ENCODE measurements at regions not wholly inside any gene's neighbourhood (a gene's known extent, or its start where the extent isn't known, plus 50 kb on each side); places are given as distances from the start of the nearest gene placed in this dataset.

GRCh38 chr5:3944930-3945329 is 349.3 kb downstream of the IRX1 start:
- no peak for DNase-seq
- intact Hi-C loops (cut with DNase I), result no loop called here

GRCh38 chr5:3948838-3949237 is 353.2 kb downstream of the IRX1 start:
- H3K27me3 ChIP-seq (ENCODE audit: control insufficient read depth in 1 of 2, insufficient read depth in 2 of 2, low read length in 1 of 2), result peaks cover 0 to 1% of the 10 kb centered on the region in 2 donors
- H3K4me1 ChIP-seq (ENCODE audit: control insufficient read depth in 1 of 2, insufficient read depth in 2 of 2, low read length in 2 of 2), result no peaks in the 10 kb centered on the region
- no peak for ATAC-seq (ENCODE audit: low FRiP score)
- H3K27ac ChIP-seq (ENCODE audit: low read depth in 1 of 2, low read length in 2 of 2), result no peak overlapping the region
- intact Hi-C loops (cut with DNase I), result no loop called here
- WGBS, 2 donors, result 91% methylated on average over 4 of the region's 4 CpGs
- no peaks in the 10 kb centered on the region for H3K36me3 ChIP-seq (ENCODE audit: control insufficient read depth in 1 of 2, insufficient read depth in 2 of 2, low read length in 1 of 2)
- DNase-seq, result no peak
- H3K4me3 ChIP-seq (ENCODE audit: low read length in 2 of 2), result no peak overlapping the region
- peaks cover 3% of the 10 kb centered on the region for H3K9me3 ChIP-seq (ENCODE audit: control insufficient read depth, low read length)

More at GRCh38 chr5:3944930-3945329, 349.3 kb downstream of the IRX1 start:
- Histone ChIP-seq H3K27me3 (ENCODE audit: control insufficient read depth in 1 of 2, insufficient read depth in 2 of 2, low read length in 1 of 2) (peaks cover 0 to 1% of the 10 kb centered on the region in 2 donors), H3K27ac (ENCODE audit: low read depth in 1 of 2, low read length in 2 of 2) (no peak overlapping the region), H3K4me1 (ENCODE audit: control insufficient read depth in 1 of 2, insufficient read depth in 2 of 2, low read length in 2 of 2) (no peaks in the 10 kb centered on the region), H3K4me3 (ENCODE audit: low read length in 2 of 2) (no peak overlapping the region), H3K36me3 (ENCODE audit: control insufficient read depth in 1 of 2, insufficient read depth in 2 of 2, low read length in 1 of 2) (no peaks in the 10 kb centered on the region), H3K9me3 (ENCODE audit: control insufficient read depth, low read length) (peaks cover 2% of the 10 kb centered on the region)
- no peak for ATAC-seq (ENCODE audit: low FRiP score)
- 94 to 95% methylated on average over 13 of the region's 13 CpGs for WGBS, 2 donors

- DNase-seq, result no peak
- Histone ChIP-seq H3K27ac (ENCODE audit: low read depth in 1 of 2, low read length in 2 of 2) (no peak overlapping the region), H3K4me1 (ENCODE audit: control insufficient read depth in 1 of 2, insufficient read depth in 2 of 2, low read length in 2 of 2) (no peaks in the 10 kb centered on the region), H3K9me3 (ENCODE audit: control insufficient read depth, low read length) (peaks cover 3% of the 10 kb centered on the region), H3K4me3 (ENCODE audit: low read length in 2 of 2) (no peak overlapping the region), H3K36me3 (ENCODE audit: control insufficient read depth in 1 of 2, insufficient read depth in 2 of 2, low read length in 1 of 2) (no peaks in the 10 kb centered on the region), H3K27me3 (ENCODE audit: control insufficient read depth in 1 of 2, insufficient read depth in 2 of 2, low read length in 1 of 2) (no peaks in the 10 kb centered on the region)
- intact Hi-C loops (cut with DNase I), result no loop called here
- ATAC-seq (ENCODE audit: low FRiP score), result no peak
- WGBS, 2 donors, result 51 to 57% methylated on average over 3 of the region's 3 CpGs
Observed at GRCh38 chr5:3954199-3954598, 358.6 kb downstream of the IRX1 start.

- no peaks in the 10 kb centered on the region for H3K27me3 ChIP-seq (ENCODE audit: control insufficient read depth in 1 of 2, insufficient read depth in 2 of 2, low read length in 1 of 2)
- H3K36me3 ChIP-seq (ENCODE audit: control insufficient read depth in 1 of 2, insufficient read depth in 2 of 2, low read length in 1 of 2), result no peaks in the 10 kb centered on the region
- no peak overlapping the region for H3K4me3 ChIP-seq (ENCODE audit: low read length in 2 of 2)
- intact Hi-C loops (cut with DNase I), result no loop called here
- peaks cover 3% of the 10 kb centered on the region for H3K9me3 ChIP-seq (ENCODE audit: control insufficient read depth, low read length)
- DNase-seq, result no peak
- no peak for ATAC-seq (ENCODE audit: low FRiP score)
- no peaks in the 10 kb centered on the region for H3K4me1 ChIP-seq (ENCODE audit: control insufficient read depth in 1 of 2, insufficient read depth in 2 of 2, low read length in 2 of 2)
- 75% methylated on average over 6 of the region's 6 CpGs for WGBS, 2 donors
- no peak overlapping the region for H3K27ac ChIP-seq (ENCODE audit: low read depth in 1 of 2, low read length in 2 of 2)
Observed at GRCh38 chr5:3954633-3955032, 359.0 kb downstream of the IRX1 start.

- Histone ChIP-seq H3K36me3 (ENCODE audit: control insufficient read depth in 1 of 2, insufficient read depth in 2 of 2, low read length in 1 of 2) (no peaks in the 10 kb centered on the region), H3K27ac (ENCODE audit: low read depth in 1 of 2, low read length in 2 of 2) (no peak overlapping the region), H3K9me3 (ENCODE audit: control insufficient read depth, low read length) (no peaks in the 10 kb centered on the region), H3K27me3 (ENCODE audit: control insufficient read depth in 1 of 2, insufficient read depth in 2 of 2, low read length in 1 of 2) (no peaks in the 10 kb centered on the region), H3K4me3 (ENCODE audit: low read length in 2 of 2) (no peak overlapping the region), H3K4me1 (ENCODE audit: control insufficient read depth in 1 of 2, insufficient read depth in 2 of 2, low read length in 2 of 2) (no peaks in the 10 kb centered on the region)
- DNase-seq (no peak), ATAC-seq (ENCODE audit: low FRiP score) (no peak)
- WGBS, 2 donors, result 68 to 69% methylated on average over 7 of the region's 7 CpGs
- intact Hi-C loops (cut with DNase I), result no loop called here
Observed at GRCh38 chr5:3957658-3958057, 362.0 kb downstream of the IRX1 start.

GRCh38 chr5:3958389-3958788 is 362.8 kb downstream of the IRX1 start:
- H3K4me1 ChIP-seq (ENCODE audit: control insufficient read depth in 1 of 2, insufficient read depth in 2 of 2, low read length in 2 of 2), result no peaks in the 10 kb centered on the region
- ATAC-seq (ENCODE audit: low FRiP score) (no peak), DNase-seq (no peak)
- 96% methylated on average over 6 of the region's 6 CpGs for WGBS, 2 donors
- no peak overlapping the region for H3K4me3 ChIP-seq (ENCODE audit: low read length in 2 of 2)
- intact Hi-C loops (cut with DNase I), result no loop called here
- H3K27ac ChIP-seq (ENCODE audit: low read depth in 1 of 2, low read length in 2 of 2), result no peak overlapping the region
- no peaks in the 10 kb centered on the region for H3K27me3 ChIP-seq (ENCODE audit: control insufficient read depth in 1 of 2, insufficient read depth in 2 of 2, low read length in 1 of 2)
- no peaks in the 10 kb centered on the region for H3K9me3 ChIP-seq (ENCODE audit: control insufficient read depth, low read length)
- no peaks in the 10 kb centered on the region for H3K36me3 ChIP-seq (ENCODE audit: control insufficient read depth in 1 of 2, insufficient read depth in 2 of 2, low read length in 1 of 2)

GRCh38 chr5:3962113-3962512 is 366.5 kb downstream of the IRX1 start:
- no peaks in the 10 kb centered on the region for H3K4me1 ChIP-seq (ENCODE audit: control insufficient read depth in 1 of 2, insufficient read depth in 2 of 2, low read length in 2 of 2)

GRCh38 chr5:3963652-3964051 is 368.0 kb downstream of the IRX1 start:
- DNase-seq, result no peak
- no peaks in the 10 kb centered on the region for H3K36me3 ChIP-seq (ENCODE audit: control insufficient read depth in 1 of 2, insufficient read depth in 2 of 2, low read length in 1 of 2)
- WGBS, 2 donors, result 87 to 91% methylated on average over 1 of the region's 1 CpG
- H3K4me3 ChIP-seq (ENCODE audit: low read length in 2 of 2), result no peak overlapping the region
- intact Hi-C loops (cut with DNase I), result no loop called here
- H3K4me1 ChIP-seq (ENCODE audit: control insufficient read depth in 1 of 2, insufficient read depth in 2 of 2, low read length in 2 of 2), result no peaks in the 10 kb centered on the region
- no peak overlapping the region for H3K27ac ChIP-seq (ENCODE audit: low read depth in 1 of 2, low read length in 2 of 2)
- ATAC-seq (ENCODE audit: low FRiP score), result no peak
- H3K27me3 ChIP-seq (ENCODE audit: control insufficient read depth in 1 of 2, insufficient read depth in 2 of 2, low read length in 1 of 2), result no peaks in the 10 kb centered on the region
- H3K9me3 ChIP-seq (ENCODE audit: control insufficient read depth, low read length), result peaks cover 3% of the 10 kb centered on the region

More at GRCh38 chr5:3962113-3962512, 366.5 kb downstream of the IRX1 start:
- Histone ChIP-seq H3K27ac (ENCODE audit: low read depth in 1 of 2, low read length in 2 of 2) (no peak overlapping the region), H3K36me3 (ENCODE audit: control insufficient read depth in 1 of 2, insufficient read depth in 2 of 2, low read length in 1 of 2) (no peaks in the 10 kb centered on the region), H3K4me3 (ENCODE audit: low read length in 2 of 2) (no peak overlapping the region), H3K9me3 (ENCODE audit: control insufficient read depth, low read length) (peaks cover 3% of the 10 kb centered on the region), H3K27me3 (ENCODE audit: control insufficient read depth in 1 of 2, insufficient read depth in 2 of 2, low read length in 1 of 2) (no peaks in the 10 kb centered on the region)
- 88 to 89% methylated on average over 19 of the region's 19 CpGs for WGBS, 2 donors
- intact Hi-C loops (cut with DNase I), result no loop called here
- DNase-seq (no peak), ATAC-seq (ENCODE audit: low FRiP score) (no peak)

GRCh38 chr5:3980156-3980555 is 384.5 kb downstream of the IRX1 start:
- ATAC-seq (ENCODE audit: low FRiP score), result no peak
- no peaks in the 10 kb centered on the region for H3K4me1 ChIP-seq (ENCODE audit: control insufficient read depth in 1 of 2, insufficient read depth in 2 of 2, low read length in 2 of 2)
- H3K9me3 ChIP-seq (ENCODE audit: control insufficient read depth, low read length), result no peaks in the 10 kb centered on the region
- no peak for DNase-seq
- no peak overlapping the region for H3K4me3 ChIP-seq (ENCODE audit: low read length in 2 of 2)
- WGBS, 2 donors, result 68 to 71% methylated on average over 6 of the region's 6 CpGs
- no peaks in the 10 kb centered on the region for H3K36me3 ChIP-seq (ENCODE audit: control insufficient read depth in 1 of 2, insufficient read depth in 2 of 2, low read length in 1 of 2)
- H3K27ac ChIP-seq (ENCODE audit: low read depth in 1 of 2, low read length in 2 of 2), result no peak overlapping the region
- intact Hi-C loops (cut with DNase I), result no loop called here
- H3K27me3 ChIP-seq (ENCODE audit: control insufficient read depth in 1 of 2, insufficient read depth in 2 of 2, low read length in 1 of 2), result no peaks in the 10 kb centered on the region
